ENCODE measurements at regions not wholly inside any gene's neighbourhood (a gene's known extent, or its start where the extent isn't known, plus 50 kb on each side); places are given as distances from the start of the nearest gene placed in this dataset.

DNA sequence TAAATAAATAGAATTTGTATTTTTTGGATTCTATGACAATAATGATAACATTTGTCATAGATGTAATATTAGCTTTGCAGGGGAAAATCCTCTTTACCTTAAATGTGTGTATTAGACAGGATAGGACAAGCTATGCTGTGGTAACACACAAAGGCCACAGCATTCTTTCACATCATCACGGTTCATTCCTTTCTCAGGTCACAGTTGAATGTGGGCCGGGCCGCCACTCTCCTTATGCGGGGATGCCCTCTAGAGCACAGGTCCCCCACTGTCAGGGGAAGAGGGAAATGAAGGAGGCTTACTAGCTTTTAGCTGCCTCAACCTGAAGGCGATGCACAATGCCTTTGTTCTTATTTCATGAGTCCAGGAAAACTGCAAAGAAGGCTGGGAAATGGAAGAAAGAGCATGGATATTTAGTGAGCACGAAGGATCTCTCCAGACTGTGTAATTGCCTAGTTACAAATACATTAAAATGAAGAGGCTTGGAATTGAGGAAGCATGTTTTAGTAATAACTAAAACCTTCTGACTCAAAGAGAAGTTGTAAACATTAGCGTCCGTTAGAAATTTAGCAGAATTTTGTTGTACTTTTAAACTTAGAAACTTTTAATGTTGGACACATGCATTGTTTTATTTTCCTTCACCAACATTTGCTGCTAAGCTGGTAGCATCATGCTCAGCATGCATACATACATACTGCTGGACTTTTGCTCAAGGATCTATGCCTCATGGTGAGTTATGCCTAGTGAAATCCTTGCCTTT lies 248.9 kb upstream of the FOXQ1 start:
- peaks cover 8% of the 10 kb centered on the region for H3K27me3 Mint-ChIP-seq (ENCODE audit: low read depth)

DNA sequence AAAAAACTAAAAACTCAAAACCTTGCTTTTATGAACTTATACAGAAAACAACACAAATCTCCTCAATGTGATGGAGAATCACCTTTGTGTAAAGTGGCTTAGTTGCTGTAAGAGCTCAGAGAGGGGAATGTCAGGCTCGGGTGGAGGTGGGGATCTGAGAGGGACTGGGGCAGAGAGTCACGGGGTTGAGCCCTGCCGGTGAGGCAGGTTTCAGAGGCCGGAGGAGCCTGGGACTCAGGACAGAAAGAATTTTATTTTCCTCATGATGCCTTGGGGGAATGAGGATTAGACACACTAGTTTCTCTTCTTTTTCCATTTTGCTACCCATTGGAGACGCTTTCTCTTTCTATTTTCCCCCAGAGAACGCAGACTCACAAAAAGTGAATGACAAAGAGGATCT lies 252.3 kb upstream of the FOXQ1 start:
- H3K4me1 Mint-ChIP-seq, result peaks cover 6% of the 10 kb centered on the region
- TF ChIP-seq, protein P1, sequence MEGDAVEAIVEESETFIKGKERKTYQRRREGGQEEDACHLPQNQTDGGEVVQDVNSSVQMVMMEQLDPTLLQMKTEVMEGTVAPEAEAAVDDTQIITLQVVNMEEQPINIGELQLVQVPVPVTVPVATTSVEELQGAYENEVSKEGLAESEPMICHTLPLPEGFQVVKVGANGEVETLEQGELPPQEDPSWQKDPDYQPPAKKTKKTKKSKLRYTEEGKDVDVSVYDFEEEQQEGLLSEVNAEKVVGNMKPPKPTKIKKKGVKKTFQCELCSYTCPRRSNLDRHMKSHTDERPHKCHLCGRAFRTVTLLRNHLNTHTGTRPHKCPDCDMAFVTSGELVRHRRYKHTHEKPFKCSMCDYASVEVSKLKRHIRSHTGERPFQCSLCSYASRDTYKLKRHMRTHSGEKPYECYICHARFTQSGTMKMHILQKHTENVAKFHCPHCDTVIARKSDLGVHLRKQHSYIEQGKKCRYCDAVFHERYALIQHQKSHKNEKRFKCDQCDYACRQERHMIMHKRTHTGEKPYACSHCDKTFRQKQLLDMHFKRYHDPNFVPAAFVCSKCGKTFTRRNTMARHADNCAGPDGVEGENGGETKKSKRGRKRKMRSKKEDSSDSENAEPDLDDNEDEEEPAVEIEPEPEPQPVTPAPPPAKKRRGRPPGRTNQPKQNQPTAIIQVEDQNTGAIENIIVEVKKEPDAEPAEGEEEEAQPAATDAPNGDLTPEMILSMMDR (IDR thresholded peaks at IDR 0.05; ENCODE audit: unreplicated experiment in 3 of 3), result no peak
- no peak overlapping the region for H3K4me3 Mint-ChIP-seq
- H3K36me3 Mint-ChIP-seq (ENCODE audit: low read depth), result no peaks in the 10 kb centered on the region
- peaks cover 8% of the 10 kb centered on the region for H3K27me3 Mint-ChIP-seq (ENCODE audit: low read depth)
- no peaks in the 10 kb centered on the region for H3K9me3 Mint-ChIP-seq
- H3K27ac Mint-ChIP-seq, result no peak overlapping the region

More for the DNA sequence above, 248.9 kb upstream of the FOXQ1 start:
- no peak overlapping the region for H3K4me3 Mint-ChIP-seq
- no peak overlapping the region for H3K27ac Mint-ChIP-seq
- H3K36me3 Mint-ChIP-seq (ENCODE audit: low read depth), result no peaks in the 10 kb centered on the region
- TF ChIP-seq, protein P1 (IDR thresholded peaks at IDR 0.05; ENCODE audit: unreplicated experiment in 3 of 3), result no peak
- no peaks in the 10 kb centered on the region for H3K9me3 Mint-ChIP-seq
- H3K4me1 Mint-ChIP-seq, result peaks cover 6% of the 10 kb centered on the region

DNA sequence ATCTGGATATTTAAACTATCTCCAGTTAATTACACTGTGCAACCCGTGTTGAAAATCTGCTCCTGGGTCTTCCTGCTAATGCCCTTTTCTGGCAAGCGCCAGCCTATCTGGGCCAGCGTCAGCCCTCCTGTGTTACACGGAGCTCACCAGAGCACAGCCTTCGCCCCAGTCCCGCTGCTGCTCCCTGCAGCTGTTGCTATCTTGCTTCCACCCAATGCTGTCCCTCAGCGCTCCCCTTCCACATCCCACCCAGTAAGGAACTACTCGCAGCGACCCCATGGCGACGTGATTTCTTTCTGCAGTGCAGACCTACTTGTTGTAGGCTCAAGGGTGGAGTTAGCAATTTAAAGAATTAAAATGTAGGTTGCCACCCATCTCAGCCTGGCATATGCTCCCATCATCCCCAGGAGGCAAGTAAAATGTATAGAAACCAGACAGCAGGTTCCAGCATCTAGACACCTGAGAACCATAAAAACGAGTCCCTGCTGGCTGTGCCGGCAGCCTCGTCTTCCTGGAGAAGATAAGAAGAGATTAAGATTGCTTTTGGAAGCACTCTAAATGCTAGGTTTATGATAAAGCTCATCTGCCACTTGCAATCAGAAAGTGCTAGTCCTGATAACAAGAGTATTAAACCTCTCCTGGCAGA lies 254.3 kb upstream of the FOXQ1 start:
- H3K9me3 Mint-ChIP-seq, result no peaks in the 10 kb centered on the region
- peaks cover 3% of the 10 kb centered on the region for H3K27me3 Mint-ChIP-seq (ENCODE audit: low read depth)
- TF ChIP-seq, protein P1 (IDR thresholded peaks at IDR 0.05; ENCODE audit: unreplicated experiment in 3 of 3), result no peak
- H3K4me3 Mint-ChIP-seq, result no peak overlapping the region
- no peaks in the 10 kb centered on the region for H3K4me1 Mint-ChIP-seq
- no peaks in the 10 kb centered on the region for H3K36me3 Mint-ChIP-seq (ENCODE audit: low read depth)
- H3K27ac Mint-ChIP-seq, result no peak overlapping the region

DNA sequence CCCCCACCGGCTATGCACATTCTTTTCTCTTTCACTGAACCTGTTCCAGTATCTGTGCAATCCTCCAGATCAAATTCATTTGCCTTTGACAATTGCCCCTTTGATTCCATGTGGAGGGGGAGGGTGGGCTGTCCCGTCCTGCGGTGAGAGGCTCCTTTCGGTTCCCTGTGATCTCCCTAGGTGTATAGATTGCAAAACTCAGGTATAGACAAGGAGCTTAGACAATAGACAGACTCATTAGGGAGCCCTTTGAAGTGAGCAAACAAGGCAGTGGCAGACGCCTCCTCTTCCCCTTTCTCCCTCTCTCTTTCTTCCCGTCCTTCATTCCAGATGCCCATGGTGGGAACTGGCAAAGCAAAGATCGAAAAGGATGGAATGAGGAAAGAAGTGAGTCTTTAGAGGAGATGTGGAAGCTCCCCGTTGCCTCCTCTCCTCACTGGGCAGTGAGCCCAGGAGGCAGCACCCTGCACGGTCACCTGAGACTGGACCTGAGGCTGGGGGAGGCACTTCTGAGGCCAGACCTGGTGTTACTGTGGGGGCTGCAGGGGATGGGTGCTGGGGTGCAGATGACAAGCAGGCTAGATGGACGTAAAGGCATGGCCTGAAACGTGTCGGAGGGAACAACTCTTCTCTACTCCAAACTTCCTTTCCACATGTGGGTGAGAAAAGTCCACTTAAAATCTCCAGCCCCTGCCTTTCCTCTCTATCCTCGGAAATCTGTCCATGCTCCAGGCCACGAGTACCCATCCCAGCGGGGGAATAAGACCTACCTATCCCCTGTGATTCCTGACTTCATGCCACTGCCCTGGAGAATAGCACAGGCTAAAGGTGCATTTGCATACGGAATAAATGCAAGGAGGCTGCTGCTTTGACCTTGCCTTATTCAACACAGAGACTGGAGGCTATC lies 256.6 kb upstream of the FOXQ1 start:
- H3K36me3 Mint-ChIP-seq (ENCODE audit: low read depth), result no peaks in the 10 kb centered on the region
- H3K27me3 Mint-ChIP-seq (ENCODE audit: low read depth), result peaks cover 4% of the 10 kb centered on the region
- H3K4me1 Mint-ChIP-seq, result no peaks in the 10 kb centered on the region
- H3K9me3 Mint-ChIP-seq, result no peaks in the 10 kb centered on the region
- no peak overlapping the region for H3K27ac Mint-ChIP-seq
- TF ChIP-seq, protein P1 (IDR thresholded peaks at IDR 0.05; ENCODE audit: unreplicated experiment in 3 of 3), result no peak
- no peak overlapping the region for H3K4me3 Mint-ChIP-seq

DNA sequence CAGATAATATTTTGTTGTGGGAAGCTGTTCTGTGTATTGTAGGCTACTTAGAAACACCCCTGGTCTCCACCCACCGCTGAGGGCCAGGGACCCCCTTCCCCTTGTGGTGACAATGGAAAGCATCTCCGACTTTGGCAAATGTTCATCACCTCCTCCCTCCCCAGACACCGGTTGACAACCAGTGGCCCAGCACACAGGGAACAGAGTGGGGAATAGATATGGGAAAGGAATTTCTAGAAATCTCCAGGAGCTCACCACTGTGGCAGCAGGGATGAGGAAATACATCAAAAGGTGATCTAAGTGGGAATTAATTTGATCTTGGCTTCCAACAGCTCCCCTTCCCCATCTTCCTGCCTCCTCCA lies 257.3 kb upstream of the FOXQ1 start:
- Mint-ChIP-seq H3K4me1 (no peaks in the 10 kb centered on the region), H3K9me3 (no peaks in the 10 kb centered on the region), H3K27me3 (ENCODE audit: low read depth) (peaks cover 7% of the 10 kb centered on the region), H3K4me3 (no peak overlapping the region), H3K27ac (no peak overlapping the region), H3K36me3 (ENCODE audit: low read depth) (no peaks in the 10 kb centered on the region)
- TF ChIP-seq, protein P1 (IDR thresholded peaks at IDR 0.05; ENCODE audit: unreplicated experiment in 3 of 3), result no peak

All from nephron (organoid).